Fibroblast of lung (primary cell): ENCODE measurements at regions not wholly inside any gene's neighbourhood (a gene's known extent, or its start where the extent isn't known, plus 50 kb on each side); places are given as distances from the start of the nearest gene placed in this dataset.

Experiments used
- DNase-seq, 2 donors: peaks; one replicate each; pipeline versions ENCODE4 v3.0.0 to v3.0.0-alpha.2; 2010; ENCODE audit warnings: low read depth in 2 of 2
- H2AFZ ChIP-seq: 2 replicates; pipeline ENCODE4 v1.5.1; 2012; ENCODE audit warnings: low read length, control low read depth, inconsistent platforms
- H3K27ac ChIP-seq: 2 replicates; pipeline ENCODE4 v1.5.1; 2011; ENCODE audit warnings: low read length, control low read depth; ENCODE audit not compliant: insufficient read depth
- H3K27me3 ChIP-seq: 2 replicates; pipeline ENCODE4 v1.5.1; 2011; ENCODE audit warnings: mild to moderate bottlenecking, low read length; ENCODE audit not compliant: control insufficient read depth, insufficient read depth
- H3K36me3 ChIP-seq: 2 replicates; pipeline ENCODE4 v1.5.1; 2011; ENCODE audit warnings: low read length; ENCODE audit not compliant: control insufficient read depth, insufficient read depth
- H3K4me1 ChIP-seq: 2 replicates; pipeline ENCODE4 v1.5.1; 2011; ENCODE audit warnings: low read length; ENCODE audit not compliant: control insufficient read depth, insufficient read depth; ENCODE audit errors: extremely low read depth
- H3K4me2 ChIP-seq: 2 replicates; pipeline ENCODE4 v1.5.1; 2011; ENCODE audit warnings: low read length, control low read depth; ENCODE audit not compliant: insufficient read depth; ENCODE audit errors: extremely low read depth
- H3K4me3 ChIP-seq, 4 experiments: fragments of 200-600 bp in 1 of 4; sonication (generic) in 1 of 4; replicated peaks in 1 of 4; 2 replicates each; pipeline ENCODE4 v1.5.1; 2011 to 2016; ENCODE audit warnings: low read length in 4 of 4, low read depth in 3 of 4, mild to moderate bottlenecking in 3 of 4, control low read depth in 2 of 4, inconsistent platforms in 1 of 4, mixed read lengths in 1 of 4; ENCODE audit not compliant: insufficient read depth in 1 of 4; ENCODE audit errors: control extremely low read depth in 1 of 4
- H3K79me2 ChIP-seq: 2 replicates; pipeline ENCODE4 v1.5.1; 2012; ENCODE audit warnings: mild to moderate bottlenecking, low read length, inconsistent platforms; ENCODE audit not compliant: control insufficient read depth, insufficient read depth
- H3K9ac ChIP-seq: 2 replicates; pipeline ENCODE4 v1.5.1; 2011; ENCODE audit warnings: mild to moderate bottlenecking, low read length, control low read depth; ENCODE audit not compliant: insufficient read depth
- H3K9me3 ChIP-seq: 2 replicates; pipeline ENCODE4 v1.5.1; 2012; ENCODE audit warnings: low read depth, low read length; ENCODE audit not compliant: control insufficient read depth, insufficient read depth
- H4K20me1 ChIP-seq: 2 replicates; pipeline ENCODE4 v1.5.1; 2011; ENCODE audit warnings: low read length; ENCODE audit not compliant: control insufficient read depth, insufficient read depth; ENCODE audit errors: extremely low read depth
- EZH2 ChIP-seq: IDR thresholded peaks from 2 replicates; pipeline ENCODE4 v1.5.1; 2012; ENCODE audit warnings: low read length, control low read depth, mild to moderate bottlenecking; ENCODE audit errors: missing control alignments
- TF ChIP-seq, protein P1 (sequence below), 2 donors: IDR thresholded peaks in 1 of 2; conservative IDR thresholded peaks in 1 of 2; 1 replicate in 1 of 2; 2 replicates in 1 of 2; pipeline ENCODE4 v1.5.1; 2011 to 2012; ENCODE audit warnings: low read length in 2 of 2, control low read depth in 1 of 2, inconsistent platforms in 1 of 2, low read depth in 1 of 2, mild to moderate bottlenecking in 1 of 2

DNA sequence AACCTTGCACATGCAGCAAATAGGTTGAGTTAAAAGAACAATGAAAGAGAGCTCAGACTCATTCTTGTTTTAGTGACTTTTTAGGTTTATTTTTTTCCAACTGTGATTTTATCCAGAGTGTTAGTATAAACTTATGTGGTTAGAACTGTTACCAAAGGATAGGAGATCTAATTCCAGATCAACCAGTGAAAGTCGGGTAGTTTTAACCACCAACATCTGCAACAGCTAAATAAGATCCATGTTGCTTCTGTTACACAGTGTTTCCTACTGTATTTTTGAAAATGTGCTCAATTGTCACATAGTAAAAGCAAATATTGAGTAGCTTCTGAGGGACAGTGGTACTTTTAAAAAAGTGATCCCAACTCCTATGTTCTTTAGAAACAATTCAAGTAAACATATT, 53.9 kb upstream of the ARGLU1 start:
- TF ChIP-seq, protein P1, sequence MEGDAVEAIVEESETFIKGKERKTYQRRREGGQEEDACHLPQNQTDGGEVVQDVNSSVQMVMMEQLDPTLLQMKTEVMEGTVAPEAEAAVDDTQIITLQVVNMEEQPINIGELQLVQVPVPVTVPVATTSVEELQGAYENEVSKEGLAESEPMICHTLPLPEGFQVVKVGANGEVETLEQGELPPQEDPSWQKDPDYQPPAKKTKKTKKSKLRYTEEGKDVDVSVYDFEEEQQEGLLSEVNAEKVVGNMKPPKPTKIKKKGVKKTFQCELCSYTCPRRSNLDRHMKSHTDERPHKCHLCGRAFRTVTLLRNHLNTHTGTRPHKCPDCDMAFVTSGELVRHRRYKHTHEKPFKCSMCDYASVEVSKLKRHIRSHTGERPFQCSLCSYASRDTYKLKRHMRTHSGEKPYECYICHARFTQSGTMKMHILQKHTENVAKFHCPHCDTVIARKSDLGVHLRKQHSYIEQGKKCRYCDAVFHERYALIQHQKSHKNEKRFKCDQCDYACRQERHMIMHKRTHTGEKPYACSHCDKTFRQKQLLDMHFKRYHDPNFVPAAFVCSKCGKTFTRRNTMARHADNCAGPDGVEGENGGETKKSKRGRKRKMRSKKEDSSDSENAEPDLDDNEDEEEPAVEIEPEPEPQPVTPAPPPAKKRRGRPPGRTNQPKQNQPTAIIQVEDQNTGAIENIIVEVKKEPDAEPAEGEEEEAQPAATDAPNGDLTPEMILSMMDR (conservative IDR thresholded peaks at IDR 0.05 in 1 of 2, IDR thresholded peaks at IDR 0.05 in 1 of 2; ENCODE audit: low read depth in 1 of 2, low read length in 2 of 2): no peak
- no peak for TF ChIP-seq EZH2
- DNase-seq: no peak
- Histone ChIP-seq H2AFZ (no peak overlapping the region), H3K27ac (no peak overlapping the region), H3K9me3 (no peaks in the 10 kb centered on the region), H3K79me2 (no peaks in the 10 kb centered on the region), H3K9ac (no peak overlapping the region), H4K20me1 (no peaks in the 10 kb centered on the region), H3K27me3 (peaks cover 14% of the 10 kb centered on the region), H3K4me3 (no peak overlapping the region), H3K4me2 (no peak overlapping the region), H3K36me3 (no peaks in the 10 kb centered on the region), H3K4me1 (no peaks in the 10 kb centered on the region)

DNA sequence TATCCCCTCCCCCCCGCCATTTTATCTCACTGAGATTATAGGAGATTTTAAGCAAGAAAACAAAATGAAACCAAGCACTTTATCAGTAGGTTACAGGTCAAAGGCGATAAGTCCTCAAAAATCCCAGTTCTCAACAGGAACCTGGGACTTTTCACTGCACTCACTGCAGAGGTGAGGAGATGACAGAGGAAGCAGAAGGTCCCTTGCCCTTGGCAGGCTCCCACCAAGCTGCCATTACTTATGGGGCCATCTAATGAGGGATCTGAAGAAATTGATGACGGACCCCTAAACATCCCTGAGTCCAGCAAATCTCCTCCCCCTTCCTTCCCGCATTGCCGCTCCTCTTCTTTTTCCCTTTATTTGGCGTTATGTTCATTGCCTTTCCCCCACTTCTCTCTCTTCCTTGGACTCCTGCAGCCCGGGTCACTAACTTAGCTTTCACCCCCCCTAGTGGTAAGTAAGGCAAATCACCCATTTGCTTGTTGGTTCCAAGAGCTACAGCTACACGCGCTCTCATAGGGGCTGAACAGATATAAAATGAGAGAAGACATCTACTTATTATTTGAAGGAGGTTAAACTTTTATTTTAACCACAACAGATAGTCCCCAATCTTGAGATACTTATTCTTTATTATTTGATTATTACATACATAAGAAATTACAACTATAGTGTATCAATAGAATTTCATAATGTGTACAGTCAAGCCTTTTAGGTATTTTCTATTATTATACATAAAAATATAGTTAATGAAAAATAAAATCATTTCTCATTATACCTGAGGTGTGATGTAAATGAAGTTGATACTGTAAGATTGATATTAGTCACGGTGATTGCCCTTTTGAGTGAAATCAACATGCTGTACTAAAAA, 52.0 kb upstream of the ARGLU1 start:
- peak overlapping the region; percentile 75 for H3K4me2 ChIP-seq
- DNase-seq: peak; percentile 61 to 81

More for the DNA sequence above, 52.0 kb upstream of the ARGLU1 start:
- H3K4me3 ChIP-seq: peak overlapping the region in 1 of 4 experiments; percentile 20
- H3K36me3 ChIP-seq: no peaks in the 10 kb centered on the region
- no peaks in the 10 kb centered on the region for H3K9me3 ChIP-seq
- peak overlapping the region; percentile 57 for H2AFZ ChIP-seq
- TF ChIP-seq, protein P1 (conservative IDR thresholded peaks at IDR 0.05 in 1 of 2, IDR thresholded peaks at IDR 0.05 in 1 of 2; ENCODE audit: low read depth in 1 of 2, low read length in 2 of 2): peak; percentile 91 to 94
- no peak for TF ChIP-seq EZH2
- no peak overlapping the region for H3K27ac ChIP-seq
- no peak overlapping the region for H3K9ac ChIP-seq
- no peaks in the 10 kb centered on the region for H3K4me1 ChIP-seq
- H3K79me2 ChIP-seq: no peaks in the 10 kb centered on the region
- peaks cover 10% of the 10 kb centered on the region for H3K27me3 ChIP-seq
- H4K20me1 ChIP-seq: no peaks in the 10 kb centered on the region
